ENCODE measurements at regions not wholly inside any gene's neighbourhood (a gene's known extent, or its start where the extent isn't known, plus 50 kb on each side); places are given as distances from the start of the nearest gene placed in this dataset.

- Histone ChIP-seq H3K4me1 (peaks cover 18% of the 10 kb centered on the region), H3K27me3 (no peaks in the 10 kb centered on the region), H3K4me3 (no peak overlapping the region), H3K4me2 (peak overlapping the region; percentile 10), H3K9ac (no peak overlapping the region), H2AFZ (replicated peaks) (peak overlapping the region; percentile 0), H3K9me3 (ENCODE audit: low read depth) (no peaks in the 10 kb centered on the region), H3K36me3 (no peaks in the 10 kb centered on the region), H3F3A (ENCODE audit: low read depth) (no peaks in the 10 kb centered on the region), H4K20me1 (ENCODE audit: low read depth) (no peaks in the 10 kb centered on the region), H3K27ac (no peak overlapping the region), H3K79me2 (ENCODE audit: low read depth) (no peaks in the 10 kb centered on the region)
- no peaks in the 10 kb centered on the region for H3K9me3 Mint-ChIP-seq
- H3K36me3 Mint-ChIP-seq = no peaks in the 10 kb centered on the region
- H3K27me3 Mint-ChIP-seq (ENCODE audit: insufficient read depth, low read depth) = no peaks in the 10 kb centered on the region
- H3K4me1 Mint-ChIP-seq = no peaks in the 10 kb centered on the region
- no peak for TF ChIP-seq CTCF (IDR thresholded peaks at IDR 0.05)
- TF ChIP-seq EZH2 (IDR thresholded peaks at IDR 0.05) = no peak
- no peak for TF ChIP-seq EZH2phosphoT487 (IDR thresholded peaks at IDR 0.05)
- peak; percentile 11 for DNase-seq (ENCODE audit: low spot score)
- no peak overlapping the region for H3K27ac Mint-ChIP-seq
- H3K4me3 Mint-ChIP-seq = no peak overlapping the region
These were observed 861.0 kb downstream of the RPS29 start for GRCh38 chr14:48725051-48725734.

- H3K4me2 ChIP-seq = no peak overlapping the region
These were observed 862.2 kb downstream of the RPS29 start for GRCh38 chr14:48723841-48724495.

GRCh38 chr14:48714366-48714765 lies 871.8 kb downstream of the RPS29 start:
- Mint-ChIP-seq H3K36me3 (no peaks in the 10 kb centered on the region), H3K27ac (no peak overlapping the region), H3K4me1 (no peaks in the 10 kb centered on the region), H3K4me3 (no peak overlapping the region), H3K27me3 (ENCODE audit: insufficient read depth, low read depth) (no peaks in the 10 kb centered on the region), H3K9me3 (no peaks in the 10 kb centered on the region)
- H3K4me3 ChIP-seq = no peak overlapping the region
- H3K27ac ChIP-seq = no peak overlapping the region
- H3K79me2 ChIP-seq (ENCODE audit: low read depth) = no peaks in the 10 kb centered on the region
- H3K4me1 ChIP-seq = no peaks in the 10 kb centered on the region
- H3K9me3 ChIP-seq (ENCODE audit: low read depth) = no peaks in the 10 kb centered on the region
- H3K27me3 ChIP-seq = no peaks in the 10 kb centered on the region
- TF ChIP-seq CTCF (IDR thresholded peaks at IDR 0.05) = no peak
- TF ChIP-seq EZH2 (IDR thresholded peaks at IDR 0.05) = no peak
- TF ChIP-seq EZH2phosphoT487 (IDR thresholded peaks at IDR 0.05) = no peak
- H4K20me1 ChIP-seq (ENCODE audit: low read depth) = no peaks in the 10 kb centered on the region
- no peaks in the 10 kb centered on the region for H3F3A ChIP-seq (ENCODE audit: low read depth)
- H3K9ac ChIP-seq = no peak overlapping the region
- DNase-seq (ENCODE audit: low spot score) = no peak
- no peak overlapping the region for H3K4me2 ChIP-seq
- no peaks in the 10 kb centered on the region for H3K36me3 ChIP-seq
- no peak overlapping the region for H2AFZ ChIP-seq (replicated peaks)

More at GRCh38 chr14:48723841-48724495, 862.2 kb downstream of the RPS29 start:
- Mint-ChIP-seq H3K27ac (no peak overlapping the region), H3K36me3 (no peaks in the 10 kb centered on the region), H3K9me3 (no peaks in the 10 kb centered on the region), H3K4me3 (no peak overlapping the region), H3K4me1 (no peaks in the 10 kb centered on the region), H3K27me3 (ENCODE audit: insufficient read depth, low read depth) (no peaks in the 10 kb centered on the region)
- H3K36me3 ChIP-seq = no peaks in the 10 kb centered on the region
- H3K27me3 ChIP-seq = no peaks in the 10 kb centered on the region
- no peaks in the 10 kb centered on the region for H4K20me1 ChIP-seq (ENCODE audit: low read depth)
- H3F3A ChIP-seq (ENCODE audit: low read depth) = no peaks in the 10 kb centered on the region
- H3K79me2 ChIP-seq (ENCODE audit: low read depth) = no peaks in the 10 kb centered on the region
- H3K27ac ChIP-seq = no peak overlapping the region
- H3K9ac ChIP-seq = no peak overlapping the region
- TF ChIP-seq EZH2phosphoT487 (IDR thresholded peaks at IDR 0.05) (no peak), EZH2 (IDR thresholded peaks at IDR 0.05) (no peak), CTCF (IDR thresholded peaks at IDR 0.05) (no peak)
- H3K4me3 ChIP-seq = no peak overlapping the region
- H2AFZ ChIP-seq (replicated peaks) = peak overlapping the region; percentile 21
- H3K4me1 ChIP-seq = peaks cover 18% of the 10 kb centered on the region
- no peaks in the 10 kb centered on the region for H3K9me3 ChIP-seq (ENCODE audit: low read depth)
- DNase-seq (ENCODE audit: low spot score) = no peak

All from neural progenitor cell (in vitro differentiated cells).